GM18511 (cell line): ENCODE measurements at regions not wholly inside any gene's neighbourhood (a gene's known extent, or its start where the extent isn't known, plus 50 kb on each side); places are given as distances from the start of the nearest gene placed in this dataset.
"Not testable (repeated sequence)": the region's sequence is repeated elsewhere in the genome, so short reads cannot be mapped to it uniquely, and the experiment has no call there.

ENCODE experiments used
- ATAC-seq: cut with Tn5 transposase; IDR thresholded peaks from one replicate; pipeline ENCODE4 v1.9.1; 2021; ENCODE audit warnings: mild to moderate bottlenecking, moderate library complexity; ENCODE audit not compliant: unreplicated experiment

GRCh38 chr9:72433616-72434267, 68.7 kb upstream of the ZFAND5 start:
- ATAC-seq, result not testable (repeated sequence)

- no peak for ATAC-seq
These were observed 66.0 kb upstream of the ZFAND5 start for GRCh38 chr9:72431036-72431435.

- ATAC-seq, result no peak
These were observed 63.3 kb upstream of the ZFAND5 start for GRCh38 chr9:72428329-72428728.

- ATAC-seq, result no peak
These were observed 62.8 kb upstream of the ZFAND5 start for GRCh38 chr9:72427801-72428200.

GRCh38 chr9:72424131-72424530, 59.1 kb upstream of the ZFAND5 start:
- ATAC-seq, result no peak

- no peak for ATAC-seq
These were observed 57.2 kb upstream of the ZFAND5 start for GRCh38 chr9:72422214-72422613.

GRCh38 chr9:72420783-72421182, 55.8 kb upstream of the ZFAND5 start:
- ATAC-seq, result no peak

- ATAC-seq, result no peak
These were observed 50.9 kb upstream of the ZFAND5 start for GRCh38 chr9:72415948-72416347.

- no peak for ATAC-seq
These were observed 50.2 kb upstream of the ZFAND5 start for GRCh38 chr9:72415163-72415562.
